B cell (primary cell): ENCODE measurements at regions not wholly inside any gene's neighbourhood (a gene's known extent, or its start where the extent isn't known, plus 50 kb on each side); places are given as distances from the start of the nearest gene placed in this dataset.

Experiments
- ATAC-seq: fragments of 200-7000 bp; cut with Tn5 transposase; one replicate; pipeline ENCODE4 v1.10.0; 2021; ENCODE audit warnings: low read depth, mild to moderate bottlenecking, moderate number of reproducible peaks, moderate library complexity
- CTCF ChIA-PET: fragments of 350-600 bp; sonication (Branson Sonifier 250); formaldehyde crosslinking; loops from one replicate; lab custom pipeline; 2021; ENCODE audit warnings: antibody characterized with exemption, inconsistent platforms; lab: Charles Lee
- POLR2A ChIA-PET: fragments of 350-600 bp; sonication (Branson Sonifier 250); formaldehyde crosslinking; loops from one replicate; lab custom pipeline; 2021; ENCODE audit warnings: antibody characterized with exemption; lab: Charles Lee
- DNase-seq: peaks from one replicate; pipeline ENCODE4 v3.0.0; 2013
- H2AFZ ChIP-seq: 2 replicates; pipeline ENCODE4 v1.6.1; 2012; ENCODE audit warnings: mild to moderate bottlenecking, low read depth, low read length; ENCODE audit not compliant: insufficient read depth, poor library complexity, severe bottlenecking
- H3K27ac ChIP-seq, 2 donors: 1 replicate in 1 of 2; 2 replicates in 1 of 2; pipeline ENCODE4 v1.5.1; 2012 to 2013; ENCODE audit warnings: low read length in 2 of 2, mild to moderate bottlenecking in 2 of 2, moderate library complexity in 1 of 2
- H3K27me3 ChIP-seq, 4 experiments: fragments of 200-600 bp in 1 of 4; sonication (generic) in 1 of 4; replicated peaks in 1 of 4; 1 replicate in 2 of 4; 2 replicates in 2 of 4; pipeline versions ENCODE4 v1.6.1 to v1.7.0; 2013 to 2016; ENCODE audit warnings: low read length in 3 of 4, mild to moderate bottlenecking in 2 of 4, mixed read lengths in 1 of 4, moderate library complexity in 1 of 4; ENCODE audit not compliant: insufficient read depth in 4 of 4, control insufficient read depth in 3 of 4; ENCODE audit errors: control extremely low read depth in 1 of 4
- H3K36me3 ChIP-seq, 2 experiments: replicated peaks in 1 of 2; 1 replicate in 1 of 2; 2 replicates in 1 of 2; pipeline versions ENCODE4 v1.6.1 to v1.7.1; 2013; ENCODE audit warnings: low read length in 1 of 2; ENCODE audit not compliant: insufficient read depth in 2 of 2, control insufficient read depth in 1 of 2; ENCODE audit errors: control extremely low read depth in 1 of 2, extremely low read depth in 1 of 2
- H3K4me1 ChIP-seq, 2 donors: fragments of 200-600 bp in 1 of 2; sonication (generic) in 1 of 2; 1 replicate in 1 of 2; 2 replicates in 1 of 2; pipeline versions ENCODE4 v1.5.1 to v1.6.1; 2013 to 2017; ENCODE audit warnings: low read length in 2 of 2; ENCODE audit not compliant: control insufficient read depth in 2 of 2, insufficient read depth in 2 of 2
- H3K4me2 ChIP-seq: replicated peaks from 2 replicates; pipeline ENCODE3; 2012; ENCODE audit warnings: mild to moderate bottlenecking, low read depth, low read length; ENCODE audit not compliant: poor library complexity, severe bottlenecking
- H3K4me3 ChIP-seq, 5 experiments: fragments of 200-600 bp in 1 of 5; sonication (generic) in 1 of 5; 1 replicate in 3 of 5; 2 replicates in 2 of 5; pipeline versions ENCODE4 v1.5.1 to v1.7.0; 2011 to 2016; ENCODE audit warnings: low read length in 4 of 5, mild to moderate bottlenecking in 4 of 5, low read depth in 2 of 5, control low read depth in 1 of 5, moderate library complexity in 1 of 5; ENCODE audit not compliant: insufficient read depth in 1 of 5; ENCODE audit errors: control extremely low read depth in 1 of 5, extremely low read depth in 1 of 5
- H3K79me2 ChIP-seq: fragments of 200-600 bp; sonication (generic); one replicate; pipeline ENCODE4 v1.6.0; 2016; ENCODE audit warnings: low read length; ENCODE audit not compliant: control insufficient read depth, insufficient read depth
- H3K9ac ChIP-seq: fragments of 200-600 bp; sonication (generic); 2 replicates; pipeline ENCODE4 v1.6.1; 2017; ENCODE audit warnings: mild to moderate bottlenecking, low read length, moderate library complexity
- H3K9me3 ChIP-seq, 3 donors: one replicate each; pipeline versions ENCODE4 v1.6.1 to v1.7.1; 2013; ENCODE audit warnings: low read length in 2 of 3; ENCODE audit not compliant: control insufficient read depth in 2 of 3, insufficient read depth in 1 of 3; ENCODE audit errors: control extremely low read depth in 1 of 3
- H4K20me1 ChIP-seq: 2 replicates; pipeline ENCODE4 v1.6.0; 2012; ENCODE audit warnings: mild to moderate bottlenecking, low read length; ENCODE audit not compliant: insufficient read depth, control insufficient read depth, poor library complexity, severe bottlenecking
- H3K27ac Mint-ChIP-seq: one replicate; pipeline ENCODE4 v1.8.0; 2021; ENCODE audit warnings: mixed read lengths
- H3K27me3 Mint-ChIP-seq: one replicate; pipeline ENCODE4 v1.8.0; 2021; ENCODE audit warnings: mixed read lengths
- H3K4me1 Mint-ChIP-seq: one replicate; pipeline ENCODE4 v1.8.0; 2021; ENCODE audit warnings: mixed read lengths
- H3K4me3 Mint-ChIP-seq: one replicate; pipeline ENCODE4 v1.8.0; 2021; ENCODE audit warnings: mixed read lengths
- H3K9me3 Mint-ChIP-seq: one replicate; pipeline ENCODE4 v1.8.0; 2022; ENCODE audit warnings: mixed read lengths; ENCODE audit not compliant: insufficient read depth
- EZH2 ChIP-seq: IDR thresholded peaks from 2 replicates; pipeline ENCODE4 v1.6.1; 2012; ENCODE audit warnings: borderline replicate concordance, low read depth, mild to moderate bottlenecking, moderate library complexity, low read length; ENCODE audit not compliant: insufficient read depth, poor library complexity, severe bottlenecking
- WGBS: methylation state at CpG from one replicate; pipeline ENCODE4 v1.1.5; 2013; ENCODE audit warnings: missing lambda C conversion rate; ENCODE audit not compliant: insufficient coverage; 5-methylcytosine and 5-hydroxymethylcytosine counted together
- intact Hi-C: fragments of 100-400 bp; cut with micrococcal nuclease; formaldehyde crosslinking; loops from one replicate; pipeline ENCODE4 v1.10.0; 2022
- TF ChIP-seq, protein P1 (sequence below): fragments of 200-600 bp; IDR thresholded peaks from one replicate; pipeline ENCODE4 v1.8.0; 2022; ENCODE audit warnings: antibody characterized with exemption, mild to moderate bottlenecking

DNA sequence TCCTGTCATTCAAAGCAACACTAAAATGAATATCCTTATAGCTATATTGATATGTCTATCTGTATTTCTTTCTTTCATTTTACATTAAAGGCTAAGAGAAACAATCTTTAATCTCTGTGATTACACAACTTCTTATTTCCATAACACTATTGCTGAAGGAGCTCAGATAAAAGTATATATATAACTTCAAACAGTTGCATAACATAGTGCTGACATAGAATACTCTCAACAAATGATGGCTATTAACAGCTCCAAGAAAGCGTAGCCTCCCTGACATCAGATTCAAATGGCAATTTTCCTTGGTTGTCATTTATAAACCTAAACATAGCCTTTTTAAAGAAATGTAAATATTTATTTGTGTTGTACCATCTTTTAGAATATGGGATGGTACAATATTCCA lies 116.6 kb upstream of the PTPRG start:
- intact Hi-C loops = no loop called here
- TF ChIP-seq, protein P1, sequence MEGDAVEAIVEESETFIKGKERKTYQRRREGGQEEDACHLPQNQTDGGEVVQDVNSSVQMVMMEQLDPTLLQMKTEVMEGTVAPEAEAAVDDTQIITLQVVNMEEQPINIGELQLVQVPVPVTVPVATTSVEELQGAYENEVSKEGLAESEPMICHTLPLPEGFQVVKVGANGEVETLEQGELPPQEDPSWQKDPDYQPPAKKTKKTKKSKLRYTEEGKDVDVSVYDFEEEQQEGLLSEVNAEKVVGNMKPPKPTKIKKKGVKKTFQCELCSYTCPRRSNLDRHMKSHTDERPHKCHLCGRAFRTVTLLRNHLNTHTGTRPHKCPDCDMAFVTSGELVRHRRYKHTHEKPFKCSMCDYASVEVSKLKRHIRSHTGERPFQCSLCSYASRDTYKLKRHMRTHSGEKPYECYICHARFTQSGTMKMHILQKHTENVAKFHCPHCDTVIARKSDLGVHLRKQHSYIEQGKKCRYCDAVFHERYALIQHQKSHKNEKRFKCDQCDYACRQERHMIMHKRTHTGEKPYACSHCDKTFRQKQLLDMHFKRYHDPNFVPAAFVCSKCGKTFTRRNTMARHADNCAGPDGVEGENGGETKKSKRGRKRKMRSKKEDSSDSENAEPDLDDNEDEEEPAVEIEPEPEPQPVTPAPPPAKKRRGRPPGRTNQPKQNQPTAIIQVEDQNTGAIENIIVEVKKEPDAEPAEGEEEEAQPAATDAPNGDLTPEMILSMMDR = no peak
- TF ChIP-seq EZH2 = no peak
- Histone ChIP-seq H3K27me3 (no peaks in the 10 kb centered on the region), H3K4me2 (no peak overlapping the region), H3K4me3 (no peak overlapping the region), H2AFZ (no peak overlapping the region), H3K36me3 (no peaks in the 10 kb centered on the region), H3K4me1 (no peaks in the 10 kb centered on the region), H3K9ac (no peak overlapping the region), H4K20me1 (no peaks in the 10 kb centered on the region), H3K27ac (no peak overlapping the region), H3K9me3 (no peaks in the 10 kb centered on the region), H3K79me2 (no peaks in the 10 kb centered on the region)
- WGBS = no CpG with 5 or more reads among the region's 1 CpG
- CTCF ChIA-PET = no interaction called here
- no peak for ATAC-seq
- DNase-seq = no peak
- Mint-ChIP-seq H3K9me3 (no peaks in the 10 kb centered on the region), H3K4me1 (no peaks in the 10 kb centered on the region), H3K4me3 (no peak overlapping the region), H3K27me3 (no peaks in the 10 kb centered on the region), H3K27ac (no peak overlapping the region)
- POLR2A ChIA-PET = no interaction called here

DNA sequence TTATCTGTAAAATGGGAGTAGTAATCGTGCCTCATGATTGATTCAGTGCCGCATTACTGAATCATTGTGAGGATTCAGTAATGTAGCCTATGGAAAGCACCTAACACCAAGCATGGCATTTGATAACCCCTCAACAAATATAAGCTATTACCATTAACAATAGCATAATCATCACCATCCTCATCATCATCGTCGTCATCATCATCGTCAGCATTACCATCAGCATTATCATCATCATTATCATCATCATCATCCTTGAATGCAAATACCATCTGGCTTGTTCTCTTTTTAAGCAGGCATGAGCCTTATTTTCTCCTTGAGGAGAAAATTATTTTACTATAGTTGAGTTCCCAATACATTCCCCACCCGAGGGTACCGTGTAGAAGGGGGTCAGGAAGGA lies 115.4 kb upstream of the PTPRG start:
- H3K9me3 ChIP-seq = no peaks in the 10 kb centered on the region
- H3K4me2 ChIP-seq = no peak overlapping the region
- no peak overlapping the region for H3K27ac Mint-ChIP-seq
- no peak overlapping the region for H3K4me3 ChIP-seq
- intact Hi-C loops = no loop called here
- ChIA-PET POLR2A (no interaction called here), CTCF (no interaction called here)
- WGBS = 100% methylated on average over 3 of the region's 7 CpGs
- DNase-seq (no peak), ATAC-seq (no peak)
- H4K20me1 ChIP-seq = no peaks in the 10 kb centered on the region
- H3K27ac ChIP-seq = no peak overlapping the region
- H3K9ac ChIP-seq = no peak overlapping the region
- H3K9me3 Mint-ChIP-seq = no peaks in the 10 kb centered on the region
- H3K4me1 ChIP-seq = no peaks in the 10 kb centered on the region
- H2AFZ ChIP-seq = no peak overlapping the region
- TF ChIP-seq, protein P1 = no peak
- TF ChIP-seq EZH2 = no peak
- H3K79me2 ChIP-seq = no peaks in the 10 kb centered on the region
- H3K27me3 ChIP-seq = no peaks in the 10 kb centered on the region
- H3K27me3 Mint-ChIP-seq = no peaks in the 10 kb centered on the region
- H3K36me3 ChIP-seq = no peaks in the 10 kb centered on the region
- no peaks in the 10 kb centered on the region for H3K4me1 Mint-ChIP-seq
- no peak overlapping the region for H3K4me3 Mint-ChIP-seq
